ENCODE measurements at regions not wholly inside any gene's neighbourhood (a gene's known extent, or its start where the extent isn't known, plus 50 kb on each side); places are given as distances from the start of the nearest gene placed in this dataset.
"Not testable (repeated sequence)": the region's sequence is repeated elsewhere in the genome, so short reads cannot be mapped to it uniquely, and the experiment has no call there.

- not testable (repeated sequence) for DNase-seq
Observed at GRCh38 chr14:80286744-80287143, 75.4 kb upstream of the DIO2 start.

DNA sequence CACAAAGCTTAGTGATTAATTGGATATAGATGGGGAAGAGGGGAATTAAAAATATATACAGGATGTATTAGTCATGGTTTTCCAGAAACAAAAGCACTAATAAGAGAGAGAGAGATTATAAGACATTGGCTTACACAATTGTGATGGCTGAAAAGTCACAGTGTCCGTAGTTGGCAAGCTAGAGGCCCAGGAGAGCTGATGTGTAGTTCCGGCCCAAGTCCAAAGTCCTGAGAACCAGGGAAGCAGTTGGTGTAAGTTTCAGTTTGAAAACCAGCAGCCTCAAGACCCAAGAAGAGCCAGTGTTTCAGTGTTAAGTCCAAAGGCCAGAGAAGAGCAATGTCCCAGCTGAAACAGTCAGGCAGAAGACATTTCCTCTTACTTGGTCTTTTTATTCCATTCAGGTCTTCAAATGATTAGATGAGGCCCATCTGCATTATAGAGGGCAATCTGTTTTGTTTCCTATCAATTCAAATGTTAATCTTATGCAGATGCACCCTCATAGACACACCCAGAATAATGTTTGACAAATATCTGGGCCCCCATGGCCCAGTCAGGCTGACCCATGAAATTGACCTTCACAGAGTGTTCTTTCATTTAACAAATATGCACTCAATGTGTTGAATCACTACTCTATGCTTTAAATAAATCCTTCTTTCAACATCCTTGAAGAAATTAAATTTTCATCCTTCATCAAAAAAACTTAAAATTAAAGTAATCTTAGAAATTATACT is 67.2 kb upstream of the DIO2 start:
- DNase-seq, result no peak

GRCh38 chr14:80275208-80275850 is 64.0 kb upstream of the DIO2 start:
- DNase-seq, result no peak

DNA sequence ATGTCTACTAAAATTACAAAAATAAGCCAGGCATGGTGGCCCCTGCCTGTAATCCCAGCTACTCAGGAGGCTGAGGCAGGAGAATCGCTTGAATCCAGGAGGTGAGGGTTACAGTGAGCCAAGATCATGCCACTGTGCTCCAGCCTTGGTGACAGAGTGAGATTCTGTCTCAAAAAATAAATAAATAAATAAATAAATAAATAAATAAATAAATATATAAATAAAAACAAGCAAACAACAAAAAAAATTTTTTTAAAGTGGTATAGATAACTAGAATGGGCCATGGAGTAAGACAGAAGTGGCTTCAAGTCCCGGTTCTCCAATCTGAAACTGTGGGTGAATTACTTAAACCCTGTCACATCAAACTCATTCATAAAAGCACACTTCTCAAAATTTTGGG is 63.0 kb upstream of the DIO2 start:
- not testable (repeated sequence) for DNase-seq

DNA sequence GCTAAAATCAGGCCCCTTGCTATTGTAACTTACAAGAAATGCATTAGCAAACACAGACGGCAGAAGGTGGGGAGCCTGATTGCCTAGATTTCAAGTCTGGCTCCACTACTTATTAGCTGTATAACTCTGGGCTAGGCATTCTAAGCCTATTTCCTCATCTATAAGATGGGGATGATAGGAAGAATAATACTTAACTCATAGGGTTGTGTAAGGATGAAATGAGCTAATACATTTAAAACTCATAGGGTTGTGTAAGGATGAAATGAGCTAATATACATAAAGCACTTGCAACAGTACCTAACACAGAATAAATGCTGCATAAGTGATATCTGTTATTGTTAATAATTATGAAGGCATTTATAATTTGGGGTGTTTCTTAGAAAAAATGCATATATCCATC is 60.1 kb upstream of the DIO2 start:
- DNase-seq, result no peak

GRCh38 chr14:80269353-80269925 is 58.1 kb upstream of the DIO2 start:
- DNase-seq, result no peak

GRCh38 chr14:80266930-80267329 is 55.6 kb upstream of the DIO2 start:
- no peak for DNase-seq

- peak; percentile 18 for DNase-seq
Observed at GRCh38 chr14:80264702-80265101, 53.4 kb upstream of the DIO2 start.
